ENCODE measurements at regions not wholly inside any gene's neighbourhood (a gene's known extent, or its start where the extent isn't known, plus 50 kb on each side); places are given as distances from the start of the nearest gene placed in this dataset.

GRCh38 chr15:86021281-86022264, 58.1 kb upstream of the AGBL1 start:
- in situ Hi-C loops (cut with MboI; ENCODE audit: low sequenced_read_pairs) = no loop called here

GRCh38 chr15:86028961-86029360, 50.7 kb upstream of the AGBL1 start:
- in situ Hi-C loops (cut with MboI; ENCODE audit: low sequenced_read_pairs) = no loop called here

All from hTERT RPE-1 (cell line).